HG03045 (cell line): ENCODE measurements at regions not wholly inside any gene's neighbourhood (a gene's known extent, or its start where the extent isn't known, plus 50 kb on each side); places are given as distances from the start of the nearest gene placed in this dataset.

Source experiments
- ATAC-seq: cut with Tn5 transposase; IDR thresholded peaks from one replicate; pipeline ENCODE4 v1.9.1; 2021; ENCODE audit warnings: mild to moderate bottlenecking, moderate library complexity; ENCODE audit not compliant: unreplicated experiment

- no peak for ATAC-seq
Measured at GRCh38 chr9:81841333-81841732, 86.9 kb upstream of the SPATA31D4 start.

- no peak for ATAC-seq
Measured at GRCh38 chr9:81844131-81844567, 84.1 kb upstream of the SPATA31D4 start.

DNA sequence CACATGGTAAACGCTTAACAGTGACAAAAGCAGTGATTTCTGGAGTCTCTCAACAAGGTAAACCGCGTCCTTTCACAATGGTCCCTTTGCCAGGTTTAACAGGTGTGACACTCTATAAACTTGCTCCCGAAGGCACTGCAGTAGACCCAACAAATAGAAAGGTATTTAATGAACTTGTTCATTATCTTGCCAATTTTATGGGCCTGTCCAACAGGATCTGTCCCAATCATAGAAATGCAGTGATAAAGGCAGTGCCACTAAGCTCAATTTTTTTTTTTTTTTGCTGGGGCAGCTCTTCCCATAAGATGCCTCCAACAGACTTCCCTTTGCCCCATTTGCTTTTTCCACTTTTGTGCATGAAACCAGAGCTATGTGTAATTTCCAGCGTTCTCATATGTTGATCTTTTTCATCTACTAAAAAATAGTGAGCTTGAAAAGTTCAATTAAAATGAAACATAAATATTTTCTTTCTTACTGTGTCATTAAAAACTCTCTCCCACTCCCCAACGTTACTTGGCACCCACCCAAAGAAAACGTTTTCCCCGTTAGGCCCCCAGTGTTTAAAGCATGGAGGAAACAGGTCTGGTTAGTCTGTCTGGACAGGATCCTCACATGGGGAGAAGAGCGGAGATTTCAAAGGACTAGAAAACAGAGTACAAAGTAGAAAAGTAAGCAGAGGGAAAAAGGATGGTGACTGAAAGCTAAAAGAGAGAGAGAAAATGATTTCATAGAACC, 80.9 kb upstream of the SPATA31D4 start:
- no peak for ATAC-seq

DNA sequence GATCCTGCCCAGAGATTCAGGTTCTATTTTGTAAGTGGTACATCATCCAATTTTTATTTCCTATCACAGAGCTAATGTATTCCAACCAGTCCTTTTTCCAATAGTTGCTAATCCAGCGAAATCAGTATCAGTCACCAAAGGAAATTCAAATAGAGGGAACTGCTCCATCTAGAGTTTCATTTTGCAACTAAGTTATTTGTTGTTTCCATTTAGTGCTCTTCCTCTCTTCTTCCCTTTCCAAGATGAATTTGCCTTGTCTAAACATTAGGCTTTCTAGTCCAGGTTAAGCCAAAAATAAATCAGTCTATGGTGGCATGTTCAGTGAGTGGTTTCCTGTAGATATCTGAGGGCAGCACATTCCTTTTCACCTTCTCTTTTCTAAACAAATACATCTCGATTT, 79.8 kb upstream of the SPATA31D4 start:
- ATAC-seq = no peak

DNA sequence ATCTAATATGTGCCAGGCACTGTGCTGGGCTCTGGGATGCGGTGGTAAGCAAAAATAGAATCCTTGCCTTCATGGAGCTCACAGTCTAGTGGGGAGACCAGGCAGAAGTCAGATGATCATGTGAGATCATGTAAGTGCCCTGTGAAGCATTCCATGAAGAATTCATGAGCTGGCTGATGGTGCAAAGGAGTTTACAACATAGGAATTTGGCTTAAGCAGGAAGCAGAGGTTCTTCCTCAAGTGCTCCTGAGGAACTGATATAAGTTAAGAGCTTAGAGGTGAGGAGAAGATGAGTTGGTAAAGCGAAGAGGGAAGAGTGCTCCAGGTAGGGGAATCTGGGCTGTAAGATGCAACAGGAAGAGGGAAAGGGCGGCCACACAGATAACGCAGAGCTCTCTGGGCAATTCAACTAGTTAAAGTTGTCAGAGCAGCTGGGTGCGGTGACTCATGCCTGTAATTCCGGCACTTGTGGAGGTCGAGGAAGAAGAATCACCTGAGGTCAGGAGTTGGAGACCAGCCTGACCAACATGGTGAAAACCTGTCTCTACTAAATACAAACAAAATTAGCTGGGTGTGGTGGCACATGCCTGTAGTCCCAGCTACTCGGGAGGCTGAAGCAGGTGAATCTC, 78.5 kb upstream of the SPATA31D4 start:
- no peak for ATAC-seq

GRCh38 chr9:81850724-81851123, 77.5 kb upstream of the SPATA31D4 start:
- ATAC-seq = no peak

DNA sequence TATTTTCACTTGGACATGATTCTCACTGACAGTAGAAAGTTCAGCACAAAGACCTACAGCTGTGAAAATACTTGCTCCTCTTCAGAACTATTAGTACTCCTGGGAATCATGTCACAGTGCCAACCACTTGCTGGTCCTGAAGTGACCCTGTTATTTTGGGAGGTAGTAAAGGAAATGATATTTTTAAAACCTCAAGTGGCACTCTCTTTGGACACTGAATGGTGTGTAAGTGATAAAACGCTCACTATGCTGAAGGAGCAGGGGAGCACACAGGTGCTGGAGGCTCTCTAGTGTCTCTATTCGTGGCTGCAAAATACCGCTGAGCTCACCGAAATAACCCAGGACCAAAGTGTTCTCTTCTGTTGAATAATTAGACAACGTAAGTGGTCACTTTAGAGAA, 76.9 kb upstream of the SPATA31D4 start:
- no peak for ATAC-seq

DNA sequence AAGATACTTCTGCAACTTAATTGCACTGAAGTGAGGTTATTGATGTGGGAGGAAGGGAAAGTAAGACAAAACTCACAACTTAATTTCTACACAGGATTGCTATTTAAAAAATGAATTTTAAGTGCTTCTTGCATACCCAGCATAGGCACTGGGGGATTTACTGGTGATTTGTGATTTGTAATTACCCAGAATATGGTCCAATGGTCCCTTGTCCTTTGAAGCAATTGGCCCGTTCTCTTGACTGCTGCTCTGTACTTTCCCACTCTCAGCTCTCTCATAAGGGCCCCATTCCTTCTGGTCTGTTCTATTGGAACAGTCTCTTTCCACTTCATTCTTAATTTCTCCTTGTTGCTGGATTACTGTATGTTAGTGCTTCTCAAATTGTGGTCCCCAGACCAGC, 75.4 kb upstream of the SPATA31D4 start:
- ATAC-seq = no peak

- ATAC-seq = no peak
Measured at GRCh38 chr9:81855538-81855937, 72.7 kb upstream of the SPATA31D4 start.

DNA sequence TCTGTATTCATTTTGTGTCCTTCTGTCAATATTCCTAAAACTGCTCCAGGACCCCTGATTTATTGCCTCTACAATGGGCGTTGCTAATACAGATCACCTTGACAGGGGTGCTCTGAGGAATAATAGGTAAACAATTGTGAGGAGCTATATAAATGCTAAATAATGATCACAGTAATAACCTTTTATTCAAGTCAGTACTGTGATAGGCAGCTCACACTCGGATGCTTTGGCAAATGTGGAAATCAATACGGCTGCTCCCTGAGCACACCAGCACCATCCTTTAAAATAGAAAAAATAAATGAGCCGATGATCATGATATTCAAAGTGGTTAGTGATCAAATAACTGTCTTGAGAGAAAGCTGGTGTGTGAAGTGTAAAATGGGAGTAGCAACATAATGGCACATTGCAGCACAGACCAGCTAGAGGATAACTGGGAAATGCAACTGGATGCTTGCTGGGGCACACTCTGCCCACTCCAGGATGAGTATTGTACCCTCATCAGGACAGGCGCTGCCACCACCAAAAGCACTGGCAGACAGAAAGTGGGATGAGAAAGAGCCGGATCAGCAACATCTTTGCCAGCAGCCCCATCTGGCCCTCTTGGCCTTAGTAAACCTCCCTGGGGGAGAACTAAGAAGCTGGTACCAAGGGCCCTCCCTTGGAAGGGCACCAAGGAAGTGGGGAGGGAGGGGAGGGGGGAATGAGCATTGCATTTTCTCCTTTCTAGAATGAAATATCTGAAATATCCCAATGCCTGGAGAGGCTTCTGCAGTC, 69.4 kb upstream of the SPATA31D4 start:
- no peak for ATAC-seq

DNA sequence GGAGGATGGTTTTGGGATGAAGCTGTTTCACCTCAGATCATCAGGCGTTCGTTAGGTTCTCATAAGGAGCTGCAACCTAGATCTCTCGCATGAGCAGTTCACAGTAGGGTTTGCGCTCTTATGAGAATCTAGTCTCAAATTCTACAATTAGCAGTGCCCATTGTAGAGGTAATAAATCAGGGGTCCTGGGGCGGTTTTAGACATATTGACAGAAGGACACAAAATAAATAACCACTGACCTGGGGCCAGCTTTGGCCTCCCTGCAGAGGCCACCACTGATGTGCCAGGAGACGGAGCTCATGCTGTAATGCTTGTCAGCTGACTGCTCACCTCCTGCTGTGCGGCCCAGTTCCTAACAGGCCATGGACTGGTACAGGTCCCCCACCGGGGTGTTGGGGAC, 67.6 kb upstream of the SPATA31D4 start:
- ATAC-seq = no peak

GRCh38 chr9:81861644-81862043, 66.6 kb upstream of the SPATA31D4 start:
- ATAC-seq = no peak

GRCh38 chr9:81868145-81868544, 60.1 kb upstream of the SPATA31D4 start:
- no peak for ATAC-seq

DNA sequence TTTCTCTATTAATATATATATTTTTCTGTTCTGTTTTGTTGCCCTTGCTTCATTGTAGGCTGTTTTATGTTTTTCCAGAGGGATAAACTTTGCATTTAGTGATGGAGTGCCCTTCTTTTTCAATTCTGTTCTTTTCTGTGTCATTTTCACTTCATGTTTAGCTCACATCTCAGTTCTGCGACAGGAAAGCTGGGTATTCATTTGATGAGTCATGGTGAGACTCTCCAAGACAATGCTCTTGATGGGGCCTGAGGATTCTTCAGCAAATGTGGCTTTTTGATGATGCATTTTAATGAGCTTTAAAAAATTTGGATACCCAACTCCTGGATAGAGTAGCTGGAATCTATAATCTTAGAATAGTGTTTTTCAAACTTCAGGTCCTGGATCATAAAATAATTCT, 56.5 kb upstream of the SPATA31D4 start:
- no peak for ATAC-seq

DNA sequence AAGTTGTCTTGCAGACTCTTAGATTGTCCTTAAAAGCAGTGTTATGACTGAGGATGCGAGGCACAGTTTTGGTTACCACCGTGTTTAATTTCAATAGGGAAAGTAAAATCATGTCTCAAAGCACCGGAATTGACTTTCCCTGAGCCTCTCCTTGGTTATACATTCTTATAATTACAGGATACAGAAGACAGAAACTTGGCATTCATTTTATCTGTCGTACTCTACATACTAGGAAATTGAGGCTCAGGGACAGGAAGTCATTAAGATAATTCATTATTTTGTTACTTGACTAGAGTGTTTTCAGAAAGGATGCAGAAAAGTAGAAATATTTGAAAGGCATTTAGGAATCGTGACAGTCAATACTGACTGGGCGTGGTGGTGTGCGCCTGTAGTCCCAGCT, 54.0 kb upstream of the SPATA31D4 start:
- no peak for ATAC-seq

GRCh38 chr9:81874931-81875330, 53.3 kb upstream of the SPATA31D4 start:
- no peak for ATAC-seq

GRCh38 chr9:81877047-81877446, 51.2 kb upstream of the SPATA31D4 start:
- ATAC-seq = no peak
